ENCODE measurements at regions not wholly inside any gene's neighbourhood (a gene's known extent, or its start where the extent isn't known, plus 50 kb on each side); places are given as distances from the start of the nearest gene placed in this dataset.

DNA sequence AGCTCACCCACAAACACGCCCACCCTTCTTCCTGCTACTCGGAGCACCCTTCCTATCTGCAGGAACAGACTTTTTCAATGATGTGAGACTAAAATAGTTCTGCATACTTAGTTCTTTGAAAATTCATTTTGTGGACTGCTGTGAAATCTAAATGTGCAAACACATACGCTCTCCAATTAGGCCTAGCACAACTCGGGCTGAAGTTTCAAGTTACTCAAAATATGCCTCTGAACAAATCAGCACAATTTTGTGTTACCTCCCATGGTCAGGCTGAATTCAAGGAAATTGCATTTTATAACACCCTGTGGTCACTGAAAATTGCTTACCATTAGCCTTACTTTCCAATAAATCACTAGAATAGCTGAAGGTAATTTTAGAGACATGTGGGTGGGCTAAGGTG is 323.8 kb upstream of the ADCY2 start:
- H2BK5ac ChIP-seq (ENCODE audit: low read depth, low read length), result no peak overlapping the region
- WGBS, 2 experiments (ENCODE audit: extremely low coverage in 1 of 2, insufficient coverage in 1 of 2, insufficient read length in 1 of 2, insufficient replicate concordance in 2 of 2, low coverage in 1 of 2, low lambda C conversion rate in 2 of 2, missing lambda C conversion rate in 1 of 2), result 78% methylated on average over 4 of the region's 4 CpGs; no CpG with 5 or more reads in 1 of the 2 experiments
- no peaks in the 10 kb centered on the region for H3K79me2 ChIP-seq (ENCODE audit: control insufficient read depth in 1 of 2, insufficient read depth in 2 of 2, low read length in 2 of 2)
- no peak overlapping the region for H2BK15ac ChIP-seq (ENCODE audit: low read length)
- no peak overlapping the region for H3K56ac ChIP-seq (replicated peaks; ENCODE audit: insufficient read length, low read depth, low read length)
- peaks cover 0 to 3% (median 1%) of the 10 kb centered on the region in 4 experiments; a peak in 3 of 7 replicates for H3K4me1 ChIP-seq (replicated peaks in 1 of 4; ENCODE audit: control insufficient read depth in 3 of 4, insufficient read depth in 4 of 4, low read length in 3 of 4)
- no peak overlapping the region for H3K18ac ChIP-seq (ENCODE audit: extremely low read depth, low read length)
- no peaks in the 10 kb centered on the region; a peak in 1 of 4 replicates for H3K9me3 ChIP-seq (ENCODE audit: insufficient read depth in 2 of 2, low read depth in 1 of 2, low read length in 1 of 2)
- no peak overlapping the region for H3K27ac ChIP-seq (ENCODE audit: low read depth, low read length)
- no peaks in the 10 kb centered on the region; the same call in 1 of the 2 replicates for H3K23me2 ChIP-seq (ENCODE audit: low read depth, low read length)
- no peak overlapping the region for H3K4ac ChIP-seq (replicated peaks; ENCODE audit: insufficient read length, low read depth, low read length)
- no peaks in the 10 kb centered on the region for H3K36me3 ChIP-seq (ENCODE audit: control insufficient read depth in 2 of 4, insufficient read depth in 4 of 4, low read length in 3 of 4)
- no peak overlapping the region for H2AK5ac ChIP-seq (ENCODE audit: low read depth, low read length)
- no peaks in the 10 kb centered on the region for H4K20me1 ChIP-seq (replicated peaks in 1 of 2; ENCODE audit: control insufficient read depth in 1 of 2, insufficient read depth in 2 of 2, low read length in 2 of 2)
- no peak overlapping the region for H4K8ac ChIP-seq (ENCODE audit: extremely low read depth, insufficient read depth, low read length)
- no peak overlapping the region for H3K4me2 ChIP-seq (ENCODE audit: insufficient read depth in 1 of 2, low read depth in 2 of 2, low read length in 2 of 2)
- no peak overlapping the region for H2BK120ac ChIP-seq (replicated peaks; ENCODE audit: low read depth, low read length)
- DNase-seq (ENCODE audit: low read depth in 1 of 2, low spot score in 2 of 2) (no peak), FAIRE-seq (no peak)
- no peak overlapping the region for H4K91ac ChIP-seq (replicated peaks; ENCODE audit: insufficient read length, low read length)
- no peaks in the 10 kb centered on the region for H3K79me1 ChIP-seq (ENCODE audit: low read depth, low read length)
- H3K14ac ChIP-seq (ENCODE audit: insufficient read length), result no peak overlapping the region
- no peak overlapping the region for H2AFZ ChIP-seq (ENCODE audit: low read length)
- H3K23ac ChIP-seq (ENCODE audit: insufficient read length), result no peak overlapping the region
- H4K5ac ChIP-seq (ENCODE audit: insufficient read length, low read depth, low read length), result no peak overlapping the region
- no peak overlapping the region for H2BK20ac ChIP-seq (ENCODE audit: low read length)
- H3K4me3 ChIP-seq (ENCODE audit: extremely low read depth in 1 of 4, insufficient read depth in 2 of 4, low read depth in 3 of 4, low read length in 4 of 4), result no peak overlapping the region
- no peak overlapping the region for H2BK12ac ChIP-seq (ENCODE audit: low read depth, low read length)
- no peak overlapping the region for H3K9ac ChIP-seq (replicated peaks in 1 of 4; ENCODE audit: extremely low read depth in 1 of 4, low read depth in 3 of 4, low read length in 3 of 4)
- no peaks in the 10 kb centered on the region for H3K27me3 ChIP-seq (replicated peaks in 1 of 4; ENCODE audit: control insufficient read depth in 3 of 4, extremely low read depth in 1 of 4, insufficient read depth in 3 of 4, low read length in 3 of 4)
- POLR2A ChIA-PET (ENCODE audit: partially characterized antibody), result no interaction called here
- CTCF ChIA-PET (ENCODE audit: partially characterized antibody), result no interaction called here
- TF ChIP-seq, protein P1, sequence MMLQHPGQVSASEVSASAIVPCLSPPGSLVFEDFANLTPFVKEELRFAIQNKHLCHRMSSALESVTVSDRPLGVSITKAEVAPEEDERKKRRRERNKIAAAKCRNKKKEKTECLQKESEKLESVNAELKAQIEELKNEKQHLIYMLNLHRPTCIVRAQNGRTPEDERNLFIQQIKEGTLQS (IDR thresholded peaks at IDR 0.05; ENCODE audit: insufficient read depth, low read depth, low read length), result no peak
- TF ChIP-seq KDM4A (IDR thresholded peaks at IDR 0.05; ENCODE audit: low read depth, low read length, severe bottlenecking) (no peak), FOSL1 (IDR thresholded peaks at IDR 0.05; ENCODE audit: insufficient read depth, low read depth, low read length) (no peak), RXRA (IDR thresholded peaks at IDR 0.05; ENCODE audit: insufficient read depth, low read depth, low read length) (no peak), SRF (IDR thresholded peaks at IDR 0.05; ENCODE audit: low read depth, low read length) (no peak), GTF2F1 (IDR thresholded peaks at IDR 0.05; ENCODE audit: borderline replicate concordance, low read depth, low read length) (no peak), SIRT6 (IDR thresholded peaks at IDR 0.05; ENCODE audit: low read length) (no peak), YY1 (IDR thresholded peaks at IDR 0.05; ENCODE audit: low read depth, low read length) (no peak), CBX5 (IDR thresholded peaks at IDR 0.05; ENCODE audit: low read depth, low read length) (no peak), TAF7 (optimal IDR thresholded peaks at IDR 0.05; ENCODE audit: borderline replicate concordance, low read depth, low read length) (no peak), SIN3A (conservative IDR thresholded peaks at IDR 0.05 in 1 of 2, IDR thresholded peaks at IDR 0.05 in 1 of 2; ENCODE audit: low read depth in 1 of 2, low read length in 2 of 2) (no peak), BACH1 (IDR thresholded peaks at IDR 0.05; ENCODE audit: low read length) (no peak), RFX5 (IDR thresholded peaks at IDR 0.05; ENCODE audit: borderline replicate concordance, low read depth, low read length) (no peak)
- TF ChIP-seq, protein P2, sequence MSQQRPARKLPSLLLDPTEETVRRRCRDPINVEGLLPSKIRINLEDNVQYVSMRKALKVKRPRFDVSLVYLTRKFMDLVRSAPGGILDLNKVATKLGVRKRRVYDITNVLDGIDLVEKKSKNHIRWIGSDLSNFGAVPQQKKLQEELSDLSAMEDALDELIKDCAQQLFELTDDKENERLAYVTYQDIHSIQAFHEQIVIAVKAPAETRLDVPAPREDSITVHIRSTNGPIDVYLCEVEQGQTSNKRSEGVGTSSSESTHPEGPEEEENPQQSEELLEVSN (IDR thresholded peaks at IDR 0.05), result no peak

Data from H1 (cell line).